Endothelial cell of umbilical vein (primary cell): ENCODE measurements at regions not wholly inside any gene's neighbourhood (a gene's known extent, or its start where the extent isn't known, plus 50 kb on each side); places are given as distances from the start of the nearest gene placed in this dataset.

ENCODE experiments used
- BruUV-seq: library from RNA; stranded (reverse); fragments of 400-500 nt; replicated peaks from 2 replicates; lab custom pipeline; 2021; lab: Mats Ljungman, UMichigan
- CTCF ChIA-PET: fragments of 300-600, 350-600 bp; sonication (Branson Sonifier 250); formaldehyde crosslinking; loops from one replicate; lab custom pipeline; 2021; ENCODE audit warnings: antibody characterized with exemption, inconsistent platforms; lab: Charles Lee
- POLR2A ChIA-PET: fragments of 300-600, 350-600 bp; sonication (Branson Sonifier 250); formaldehyde crosslinking; loops from one replicate; lab custom pipeline; 2021; ENCODE audit warnings: antibody characterized with exemption, inconsistent platforms; lab: Charles Lee
- DNase-seq: peaks from one replicate; pipeline ENCODE4 v3.0.0-alpha.2; 2011; ENCODE audit warnings: low read depth, low spot score
- FAIRE-seq: peaks from 2 replicates; lab custom pipeline; 2011; peaks lifted over from hg19 to GRCh38; lab: Jason Lieb, UNC
- H2AFZ ChIP-seq: 2 replicates; pipeline ENCODE4 v1.6.0; 2012; ENCODE audit warnings: low read depth, low read length, control low read depth, inconsistent platforms
- H3K27ac ChIP-seq: 2 replicates; pipeline ENCODE4 v1.5.1; 2011; ENCODE audit warnings: low read depth, mild to moderate bottlenecking, control low read depth, low read length, moderate library complexity; ENCODE audit not compliant: insufficient read depth
- H3K27me3 ChIP-seq, 2 experiments: 2 replicates each; pipeline versions ENCODE4 v1.6.0 to v1.6.1; 2011; ENCODE audit warnings: low read length in 2 of 2, mixed read lengths in 1 of 2; ENCODE audit not compliant: control insufficient read depth in 2 of 2, insufficient read depth in 2 of 2
- H3K36me3 ChIP-seq, 2 experiments: 2 replicates in 1 of 2; 3 replicates in 1 of 2; pipeline ENCODE4 v1.5.1; 2011; ENCODE audit warnings: low read length in 2 of 2, mild to moderate bottlenecking in 1 of 2, moderate library complexity in 1 of 2; ENCODE audit not compliant: control insufficient read depth in 2 of 2, insufficient read depth in 2 of 2; ENCODE audit errors: extremely low read depth in 1 of 2
- H3K4me1 ChIP-seq: 3 replicates; pipeline ENCODE4 v1.5.1; 2011; ENCODE audit warnings: mild to moderate bottlenecking, low read length; ENCODE audit not compliant: control insufficient read depth, insufficient read depth; ENCODE audit errors: extremely low read depth
- H3K4me2 ChIP-seq: 2 replicates; pipeline ENCODE4 v1.6.1; 2011; ENCODE audit warnings: low read length, control low read depth, mixed read lengths; ENCODE audit not compliant: insufficient read depth
- H3K4me3 ChIP-seq, 3 experiments: fragments of 200-600 bp in 1 of 3; sonication (generic), shearing (Covaris generic) in 1 of 3; replicated peaks in 1 of 3; 2 replicates each; pipeline ENCODE4 v1.5.1; 2011 to 2016; ENCODE audit warnings: control low read depth in 3 of 3, low read length in 3 of 3, mild to moderate bottlenecking in 2 of 3, inconsistent platforms in 1 of 3, low read depth in 1 of 3, moderate library complexity in 1 of 3; ENCODE audit not compliant: insufficient read depth in 1 of 3
- H3K79me2 ChIP-seq: 2 replicates; pipeline ENCODE4 v1.6.0; 2012; ENCODE audit warnings: low read length, inconsistent platforms; ENCODE audit not compliant: control insufficient read depth, insufficient read depth
- H3K9ac ChIP-seq: replicated peaks from 2 replicates; pipeline ENCODE3; 2011; ENCODE audit warnings: low read length, control low read depth; ENCODE audit not compliant: insufficient read depth; ENCODE audit errors: extremely low read depth
- H3K9me1 ChIP-seq: replicated peaks from 3 replicates; pipeline ENCODE4 v1.6.0; 2011; ENCODE audit warnings: mild to moderate bottlenecking, low read length; ENCODE audit not compliant: control insufficient read depth, insufficient read depth; ENCODE audit errors: extremely low read depth
- H3K9me3 ChIP-seq: replicated peaks from 2 replicates; pipeline ENCODE4 v1.5.1; 2012; ENCODE audit warnings: low read length, inconsistent platforms; ENCODE audit not compliant: control insufficient read depth, insufficient read depth
- H4K20me1 ChIP-seq: replicated peaks from 2 replicates; pipeline ENCODE3; 2011; ENCODE audit warnings: mild to moderate bottlenecking, low read length; ENCODE audit not compliant: control insufficient read depth, insufficient read depth; ENCODE audit errors: extremely low read depth
- EZH2 ChIP-seq: IDR thresholded peaks from 2 replicates; pipeline ENCODE4 v1.6.1; 2012; ENCODE audit warnings: borderline replicate concordance, low read depth, mild to moderate bottlenecking, moderate library complexity, low read length, inconsistent platforms; ENCODE audit not compliant: severe bottlenecking
- FOS ChIP-seq: IDR thresholded peaks from 2 replicates; pipeline ENCODE4 v1.6.1; 2011; ENCODE audit warnings: mild to moderate bottlenecking, low read length, moderate library complexity, borderline replicate concordance; ENCODE audit not compliant: insufficient read depth
- GATA2 ChIP-seq: IDR thresholded peaks from 2 replicates; pipeline ENCODE4 v1.7.0; 2011; ENCODE audit warnings: low read depth, mild to moderate bottlenecking, moderate library complexity, mixed read lengths, low read length; ENCODE audit not compliant: insufficient read length, insufficient read depth
- JUN ChIP-seq: IDR thresholded peaks from 2 replicates; pipeline ENCODE4 v1.6.1; 2011; ENCODE audit warnings: borderline replicate concordance, low read depth; ENCODE audit not compliant: insufficient read length, insufficient read depth
- MYC ChIP-seq: IDR thresholded peaks from one replicate; pipeline ENCODE4 v1.6.1; 2011; ENCODE audit warnings: mild to moderate bottlenecking, low read depth, low read length
- POLR2A ChIP-seq: IDR thresholded peaks from 2 replicates; pipeline ENCODE4 v1.6.1; 2012; ENCODE audit warnings: low read depth, mild to moderate bottlenecking, control low read depth, low read length
- POLR2AphosphoS5 ChIP-seq: IDR thresholded peaks from 2 replicates; pipeline ENCODE4 v1.6.1; 2012; ENCODE audit warnings: low read depth, mild to moderate bottlenecking, control low read depth, low read length, moderate library complexity; ENCODE audit not compliant: insufficient read depth
- dilution Hi-C: fragments of 300-500 bp; cut with MboI; formaldehyde crosslinking; loops from one replicate; pipeline ENCODE4 v1.15.0; 2019; ENCODE audit warnings: low sequenced_read_pairs; ENCODE audit not compliant: extremely low pct_ligation_motif_present
- intact Hi-C: fragments of 100-400 bp; cut with micrococcal nuclease; formaldehyde crosslinking; loops from one replicate; pipeline ENCODE4 v1.10.0; 2022
- TF ChIP-seq, protein P1 (sequence below): IDR thresholded peaks from 2 replicates; pipeline ENCODE4 v1.6.1; 2011; ENCODE audit not compliant: insufficient read depth, insufficient read length
- TF ChIP-seq, protein P2 (sequence below), 2 donors: IDR thresholded peaks; 1 replicate in 1 of 2; 2 replicates in 1 of 2; pipeline ENCODE4 v1.5.1; 2011; ENCODE audit warnings: low read length in 2 of 2, mild to moderate bottlenecking in 2 of 2, moderate library complexity in 2 of 2, control low read depth in 1 of 2, inconsistent platforms in 1 of 2, low read depth in 1 of 2; ENCODE audit not compliant: insufficient read depth in 1 of 2; ENCODE audit errors: extremely low read depth in 1 of 2

DNA sequence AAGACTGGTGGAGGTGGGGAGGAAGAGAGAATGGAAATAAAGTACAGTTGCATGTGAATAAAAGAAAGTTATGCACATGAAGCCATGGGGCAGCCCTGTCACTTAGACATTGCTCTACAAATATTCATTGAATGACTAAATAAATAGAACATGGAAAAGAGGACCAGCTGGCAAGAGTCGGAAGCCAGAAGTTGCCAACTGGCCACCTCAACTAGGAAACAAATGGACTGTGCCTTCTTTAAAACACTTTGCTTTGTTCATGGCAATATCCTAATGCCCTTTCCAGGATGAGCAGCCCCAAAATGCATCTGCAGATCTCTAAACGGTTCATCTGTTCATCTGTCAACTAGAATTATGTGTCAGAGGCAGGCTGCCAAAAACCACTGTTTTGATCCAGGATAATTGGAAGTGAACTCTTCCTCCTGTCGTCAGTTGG, 157.3 kb downstream of the NOC3L start:
- no peaks in the 10 kb centered on the region for H3K9me3 ChIP-seq
- no peaks in the 10 kb centered on the region for H3K36me3 ChIP-seq
- intact Hi-C loops (no loop called here), dilution Hi-C loops (no loop called here)
- no peak overlapping the region for H3K4me2 ChIP-seq
- no peak overlapping the region for H3K9ac ChIP-seq
- H2AFZ ChIP-seq = no peak overlapping the region
- no peaks in the 10 kb centered on the region for H4K20me1 ChIP-seq
- FAIRE-seq = no peak
- no peak overlapping the region for H3K4me3 ChIP-seq
- no peaks in the 10 kb centered on the region for H3K27me3 ChIP-seq
- H3K4me1 ChIP-seq = no peaks in the 10 kb centered on the region
- no peaks in the 10 kb centered on the region for H3K79me2 ChIP-seq
- ChIA-PET POLR2A (no interaction called here), CTCF (no interaction called here)
- DNase-seq = no peak
- no peaks in the 10 kb centered on the region for H3K9me1 ChIP-seq
- TF ChIP-seq POLR2AphosphoS5 = no peak
- no peak for TF ChIP-seq JUN
- TF ChIP-seq, protein P1, sequence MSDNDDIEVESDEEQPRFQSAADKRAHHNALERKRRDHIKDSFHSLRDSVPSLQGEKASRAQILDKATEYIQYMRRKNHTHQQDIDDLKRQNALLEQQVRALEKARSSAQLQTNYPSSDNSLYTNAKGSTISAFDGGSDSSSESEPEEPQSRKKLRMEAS = no peak
- no peak for TF ChIP-seq FOS
- TF ChIP-seq, protein P2, sequence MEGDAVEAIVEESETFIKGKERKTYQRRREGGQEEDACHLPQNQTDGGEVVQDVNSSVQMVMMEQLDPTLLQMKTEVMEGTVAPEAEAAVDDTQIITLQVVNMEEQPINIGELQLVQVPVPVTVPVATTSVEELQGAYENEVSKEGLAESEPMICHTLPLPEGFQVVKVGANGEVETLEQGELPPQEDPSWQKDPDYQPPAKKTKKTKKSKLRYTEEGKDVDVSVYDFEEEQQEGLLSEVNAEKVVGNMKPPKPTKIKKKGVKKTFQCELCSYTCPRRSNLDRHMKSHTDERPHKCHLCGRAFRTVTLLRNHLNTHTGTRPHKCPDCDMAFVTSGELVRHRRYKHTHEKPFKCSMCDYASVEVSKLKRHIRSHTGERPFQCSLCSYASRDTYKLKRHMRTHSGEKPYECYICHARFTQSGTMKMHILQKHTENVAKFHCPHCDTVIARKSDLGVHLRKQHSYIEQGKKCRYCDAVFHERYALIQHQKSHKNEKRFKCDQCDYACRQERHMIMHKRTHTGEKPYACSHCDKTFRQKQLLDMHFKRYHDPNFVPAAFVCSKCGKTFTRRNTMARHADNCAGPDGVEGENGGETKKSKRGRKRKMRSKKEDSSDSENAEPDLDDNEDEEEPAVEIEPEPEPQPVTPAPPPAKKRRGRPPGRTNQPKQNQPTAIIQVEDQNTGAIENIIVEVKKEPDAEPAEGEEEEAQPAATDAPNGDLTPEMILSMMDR (IDR thresholded peaks at IDR 0.05; ENCODE audit: extremely low read depth in 1 of 2, insufficient read depth in 1 of 2, low read depth in 1 of 2, low read length in 2 of 2) = no peak
- TF ChIP-seq MYC = no peak
- TF ChIP-seq POLR2A = no peak
- TF ChIP-seq GATA2 = no peak
- no peak for TF ChIP-seq EZH2
- BruUV-seq = no TSS peak
- no peak overlapping the region for H3K27ac ChIP-seq
